H9 (cell line): ENCODE measurements at regions not wholly inside any gene's neighbourhood (a gene's known extent, or its start where the extent isn't known, plus 50 kb on each side); places are given as distances from the start of the nearest gene placed in this dataset.

ENCODE experiments used
- DNase-seq: peaks from one replicate; pipeline ENCODE4 v3.0.0-alpha.2; 2017
- H2AFZ ChIP-seq: one replicate; pipeline ENCODE4 v1.6.1; 2013; ENCODE audit warnings: mild to moderate bottlenecking, low read length, control low read depth, moderate library complexity
- H2AK5ac ChIP-seq: 2 replicates; pipeline ENCODE4 v1.6.1; 2013; ENCODE audit warnings: low read length, control low read depth, mixed read lengths; ENCODE audit not compliant: insufficient read length
- H2BK120ac ChIP-seq: one replicate; pipeline ENCODE4 v1.6.1; 2013; ENCODE audit warnings: low read depth, mild to moderate bottlenecking, low read length, control low read depth, inconsistent platforms; ENCODE audit not compliant: poor library complexity, severe bottlenecking
- H2BK12ac ChIP-seq: 2 replicates; pipeline ENCODE4 v1.6.1; 2013; ENCODE audit warnings: low read length, control low read depth, mixed read lengths, low read depth; ENCODE audit not compliant: insufficient read length
- H2BK15ac ChIP-seq: 2 replicates; pipeline ENCODE4 v1.6.1; 2013; ENCODE audit warnings: low read depth, low read length, control low read depth
- H2BK20ac ChIP-seq: one replicate; pipeline ENCODE4 v1.6.1; 2013; ENCODE audit warnings: low read depth, mild to moderate bottlenecking, low read length, control low read depth, inconsistent platforms; ENCODE audit not compliant: poor library complexity, severe bottlenecking
- H2BK5ac ChIP-seq: 2 replicates; pipeline ENCODE4 v1.6.1; 2013; ENCODE audit warnings: low read length, control low read depth, mixed read lengths; ENCODE audit not compliant: insufficient read length
- H3K14ac ChIP-seq: 2 replicates; pipeline ENCODE4 v1.6.1; 2013; ENCODE audit warnings: low read length, control low read depth; ENCODE audit not compliant: insufficient read depth
- H3K18ac ChIP-seq: 2 replicates; pipeline ENCODE4 v1.6.1; 2013; ENCODE audit warnings: low read depth, mild to moderate bottlenecking, mixed read lengths, low read length, control low read depth; ENCODE audit not compliant: insufficient read length
- H3K23ac ChIP-seq: 2 replicates; pipeline ENCODE4 v1.6.1; 2013; ENCODE audit warnings: low read length, control low read depth, mixed read lengths, low read depth; ENCODE audit not compliant: insufficient read length
- H3K23me2 ChIP-seq: 2 replicates; pipeline ENCODE4 v1.6.1; 2013; ENCODE audit warnings: low read depth, mild to moderate bottlenecking, mixed read lengths, low read length, control low read depth; ENCODE audit not compliant: insufficient read length, poor library complexity, severe bottlenecking
- H3K27ac ChIP-seq: 2 replicates; pipeline ENCODE4 v1.5.1; 2013; ENCODE audit warnings: low read length, control low read depth, mixed read lengths, low read depth; ENCODE audit not compliant: insufficient read length
- H3K27me3 ChIP-seq: 2 replicates; pipeline ENCODE4 v1.6.1; 2013; ENCODE audit warnings: low read length, control low read depth, inconsistent platforms; ENCODE audit not compliant: insufficient read depth
- H3K4ac ChIP-seq: 2 replicates; pipeline ENCODE4 v1.6.1; 2013; ENCODE audit warnings: low read depth, mild to moderate bottlenecking, control low read depth, inconsistent platforms, low read length, moderate library complexity
- H3K4me1 ChIP-seq: 2 replicates; pipeline ENCODE4 v1.6.1; 2013; ENCODE audit warnings: low read length, control low read depth, inconsistent platforms; ENCODE audit not compliant: insufficient read depth
- H3K4me2 ChIP-seq: 2 replicates; pipeline ENCODE4 v1.6.1; 2013; ENCODE audit warnings: low read length, control low read depth, mixed read lengths; ENCODE audit not compliant: insufficient read length, insufficient read depth
- H3K56ac ChIP-seq: 2 replicates; pipeline ENCODE4 v1.6.1; 2013; ENCODE audit warnings: low read depth, mild to moderate bottlenecking, mixed read lengths, low read length, control low read depth; ENCODE audit not compliant: insufficient read length
- H3K79me1 ChIP-seq: 2 replicates; pipeline ENCODE4 v1.6.1; 2013; ENCODE audit warnings: low read depth, mild to moderate bottlenecking, moderate library complexity, low read length, control low read depth, inconsistent platforms; ENCODE audit not compliant: insufficient read depth, poor library complexity, severe bottlenecking
- H3K79me2 ChIP-seq: 2 replicates; pipeline ENCODE4 v1.6.1; 2013; ENCODE audit warnings: low read length, control low read depth, inconsistent platforms; ENCODE audit not compliant: insufficient read depth
- H3K9ac ChIP-seq: 2 replicates; pipeline ENCODE4 v1.6.1; 2013; ENCODE audit warnings: low read length, control low read depth, mixed read lengths; ENCODE audit not compliant: insufficient read length; ENCODE audit errors: extremely low read depth
- H3K9me3 ChIP-seq: one replicate; pipeline ENCODE4 v1.6.1; 2013; ENCODE audit warnings: low read depth, low read length, inconsistent platforms; ENCODE audit not compliant: control insufficient read depth
- H3T11ph ChIP-seq: one replicate; pipeline ENCODE4 v1.6.1; 2013; ENCODE audit warnings: mild to moderate bottlenecking, low read length, control low read depth, inconsistent platforms
- H4K20me1 ChIP-seq: one replicate; pipeline ENCODE4 v1.6.1; 2013; ENCODE audit not compliant: control insufficient read depth, insufficient read length, insufficient read depth
- H4K5ac ChIP-seq: 2 replicates; pipeline ENCODE4 v1.6.1; 2013; ENCODE audit warnings: low read depth, mild to moderate bottlenecking, mixed read lengths, low read length, control low read depth; ENCODE audit not compliant: insufficient read length
- H4K8ac ChIP-seq: replicated peaks from 2 replicates; pipeline ENCODE4 v1.6.1; 2013; ENCODE audit warnings: low read length, control low read depth, mixed read lengths, low read depth; ENCODE audit not compliant: insufficient read length
- H4K91ac ChIP-seq: 2 replicates; pipeline ENCODE4 v1.6.1; 2013; ENCODE audit warnings: low read depth, mild to moderate bottlenecking, moderate library complexity, mixed read lengths, low read length, control low read depth; ENCODE audit not compliant: insufficient read length
- H3K27ac Mint-ChIP-seq, 3 experiments: 2 replicates in 2 of 3; 3 replicates in 1 of 3; pipeline ENCODE4 v1.8.0; 2020 to 2021; ENCODE audit warnings: mixed read lengths in 3 of 3, mild to moderate bottlenecking in 1 of 3, moderate library complexity in 1 of 3
- H3K27me3 Mint-ChIP-seq: 2 replicates; pipeline ENCODE4 v1.8.0; 2021; ENCODE audit warnings: low read depth, mild to moderate bottlenecking, moderate library complexity, mixed read lengths
- H3K36me3 Mint-ChIP-seq, 3 experiments: 2 replicates in 2 of 3; 3 replicates in 1 of 3; pipeline ENCODE4 v1.8.0; 2020 to 2021; ENCODE audit warnings: low read depth in 3 of 3, mixed read lengths in 3 of 3; ENCODE audit not compliant: insufficient read depth in 1 of 3
- H3K4me1 Mint-ChIP-seq, 2 experiments: 2 replicates each; pipeline ENCODE4 v1.8.0; 2020; ENCODE audit warnings: mixed read lengths in 2 of 2
- H3K4me3 Mint-ChIP-seq, 2 experiments: 2 replicates in 1 of 2; 3 replicates in 1 of 2; pipeline ENCODE4 v1.8.0; 2020 to 2021; ENCODE audit warnings: mild to moderate bottlenecking in 2 of 2, mixed read lengths in 2 of 2, moderate library complexity in 1 of 2
- H3K9me3 Mint-ChIP-seq, 2 experiments: 2 replicates in 1 of 2; 3 replicates in 1 of 2; pipeline ENCODE4 v1.8.0; 2020; ENCODE audit warnings: mild to moderate bottlenecking in 2 of 2, mixed read lengths in 2 of 2, moderate library complexity in 1 of 2
- CTCF ChIP-seq: fragments of 200-600 bp; sonication (generic); conservative IDR thresholded peaks from 3 replicates; pipeline ENCODE4 v1.8.0; 2021; ENCODE audit warnings: antibody characterized with exemption, mild to moderate bottlenecking
- WGBS: extraction: QIAGEN DNeasy Blood & Tissue Kit; methylation state at CpG from one replicate; pipeline ENCODE4 v1.1.7; 2013; ENCODE audit warnings: missing lambda C conversion rate, low lambda C conversion rate, mixed read lengths; ENCODE audit not compliant: insufficient read length; ENCODE audit errors: extremely low coverage; 5-methylcytosine and 5-hydroxymethylcytosine counted together

GRCh38 chr6:115058414-115059211 lies 715.8 kb upstream of the HS3ST5 start:
- H2AK5ac ChIP-seq: no peak overlapping the region
- H2BK15ac ChIP-seq: no peak overlapping the region
- H3K36me3 Mint-ChIP-seq: no peaks in the 10 kb centered on the region
- no peak overlapping the region for H3T11ph ChIP-seq
- H3K23me2 ChIP-seq: no peaks in the 10 kb centered on the region
- H3K4me3 Mint-ChIP-seq: no peak overlapping the region
- no peak overlapping the region for H3K27ac ChIP-seq
- no peak overlapping the region for H3K23ac ChIP-seq
- no peak overlapping the region for H3K14ac ChIP-seq
- no peaks in the 10 kb centered on the region for H3K79me2 ChIP-seq
- H3K9me3 Mint-ChIP-seq: 0 out of 5 replicates have a peak, but pooled peaks cover 0 to 1% of the 10 kb centered on the region in 2 experiments
- no peak overlapping the region for H4K91ac ChIP-seq
- no peak overlapping the region for H3K56ac ChIP-seq
- no peak overlapping the region for H3K4me2 ChIP-seq
- no peaks in the 10 kb centered on the region for H3K27me3 ChIP-seq
- no peak overlapping the region for H3K27ac Mint-ChIP-seq
- H3K4ac ChIP-seq: no peak overlapping the region
- H3K79me1 ChIP-seq: no peaks in the 10 kb centered on the region
- no peak overlapping the region for H2AFZ ChIP-seq
- no peak overlapping the region for H4K5ac ChIP-seq
- H3K9me3 ChIP-seq: no peaks in the 10 kb centered on the region
- DNase-seq: no peak
- H2BK120ac ChIP-seq: no peak overlapping the region
- no peak overlapping the region for H4K8ac ChIP-seq
- peaks cover 8% of the 10 kb centered on the region in 2 experiments for H3K4me1 Mint-ChIP-seq
- TF ChIP-seq CTCF: no peak
- WGBS: no CpG with 5 or more reads among the region's 3 CpGs
- H4K20me1 ChIP-seq: no peaks in the 10 kb centered on the region
- H2BK12ac ChIP-seq: no peak overlapping the region
- no peak overlapping the region for H3K9ac ChIP-seq
- H3K4me1 ChIP-seq: no peaks in the 10 kb centered on the region
- no peak overlapping the region for H2BK20ac ChIP-seq
- H2BK5ac ChIP-seq: no peak overlapping the region
- H3K18ac ChIP-seq: no peak overlapping the region
- no peaks in the 10 kb centered on the region for H3K27me3 Mint-ChIP-seq
